GM23338 (cell line): ENCODE measurements at regions not wholly inside any gene's neighbourhood (a gene's known extent, or its start where the extent isn't known, plus 50 kb on each side); places are given as distances from the start of the nearest gene placed in this dataset.
A peak's percentile ranks its signal among the peaks of the same experiment; 100 is the strongest.
"Not testable (repeated sequence)": the region's sequence is repeated elsewhere in the genome, so short reads cannot be mapped to it uniquely, and the experiment has no call there.

Source experiments
- ATAC-seq: fragments of 200-7000 bp; cut with Tn5 transposase; 3 replicates; pipeline ENCODE4 v1.9.1; 2020
- DNase-seq: peaks from one replicate; pipeline ENCODE4 v3.0.0-alpha.2; 2015; ENCODE audit warnings: low spot score
- H2AFZ ChIP-seq: fragments of 200-600 bp; sonication (generic); 2 replicates; pipeline ENCODE4 v1.8.0; 2016; ENCODE audit warnings: antibody characterized with exemption, mild to moderate bottlenecking, moderate library complexity
- H3F3A ChIP-seq: fragments of 200-600 bp; sonication (generic); replicated peaks from 2 replicates; pipeline ENCODE4 v1.8.0; 2017; ENCODE audit warnings: antibody characterized with exemption, mixed run types, low read depth
- H3K27ac ChIP-seq: fragments of 200-600 bp; sonication (generic); 2 replicates; pipeline ENCODE4 v1.6.1; 2016; ENCODE audit warnings: low read depth
- H3K27me3 ChIP-seq: fragments of 200-600 bp; sonication (generic); 2 replicates; pipeline ENCODE4 v1.8.0; 2016; ENCODE audit warnings: mild to moderate bottlenecking, mixed run types, moderate library complexity; ENCODE audit not compliant: insufficient read depth
- H3K36me3 ChIP-seq: fragments of 200-600 bp; sonication (generic); 2 replicates; pipeline ENCODE4 v1.8.0; 2016; ENCODE audit warnings: mild to moderate bottlenecking; ENCODE audit not compliant: insufficient read depth
- H3K4me1 ChIP-seq: fragments of 200-600 bp; sonication (generic); 2 replicates; pipeline ENCODE4 v1.8.0; 2016; ENCODE audit warnings: mild to moderate bottlenecking, moderate library complexity; ENCODE audit not compliant: insufficient read depth
- H3K4me2 ChIP-seq: fragments of 200-600 bp; sonication (generic); 2 replicates; pipeline ENCODE4 v1.7.1; 2017; ENCODE audit warnings: mixed run types
- H3K4me3 ChIP-seq: fragments of 200-600 bp; sonication (generic); 2 replicates; pipeline ENCODE4 v1.6.1; 2016; ENCODE audit warnings: mixed run types
- H3K79me2 ChIP-seq: fragments of 200-600 bp; sonication (generic); replicated peaks from 2 replicates; pipeline ENCODE4 v1.8.0; 2017; ENCODE audit warnings: mild to moderate bottlenecking; ENCODE audit not compliant: insufficient read depth
- H3K9me2 ChIP-seq: fragments of 200-600 bp; sonication (generic); 2 replicates; pipeline ENCODE4 v1.8.0; 2017; ENCODE audit not compliant: insufficient read depth
- H4K20me1 ChIP-seq: fragments of 200-600 bp; sonication (generic); replicated peaks from 2 replicates; pipeline ENCODE4 v1.8.0; 2017; ENCODE audit warnings: mild to moderate bottlenecking; ENCODE audit not compliant: insufficient read depth
- H3K27ac Mint-ChIP-seq: 2 replicates; pipeline ENCODE4 v1.8.0; 2020; ENCODE audit warnings: inconsistent platforms, mild to moderate bottlenecking, moderate library complexity, mixed read lengths
- H3K27me3 Mint-ChIP-seq: 3 replicates; pipeline ENCODE4 v1.8.0; 2022; ENCODE audit warnings: low read depth, mild to moderate bottlenecking, moderate library complexity, mixed read lengths, inconsistent platforms; ENCODE audit not compliant: insufficient read depth, poor library complexity
- H3K36me3 Mint-ChIP-seq: 3 replicates; pipeline ENCODE4 v1.8.0; 2021; ENCODE audit warnings: low read depth, mild to moderate bottlenecking, inconsistent platforms, moderate library complexity, mixed read lengths
- H3K4me1 Mint-ChIP-seq: 3 replicates; pipeline ENCODE4 v1.8.0; 2020; ENCODE audit warnings: mild to moderate bottlenecking, inconsistent platforms, mixed read lengths
- H3K4me3 Mint-ChIP-seq: 3 replicates; pipeline ENCODE4 v1.8.0; 2021; ENCODE audit warnings: moderate library complexity, mild to moderate bottlenecking, inconsistent platforms, mixed read lengths
- H3K9me3 Mint-ChIP-seq: 3 replicates; pipeline ENCODE4 v1.8.0; 2020; ENCODE audit warnings: moderate library complexity, mild to moderate bottlenecking, inconsistent platforms, mixed read lengths
- CREB1 ChIP-seq: fragments of 250-450 bp; sonication (Bioruptor Pico); IDR thresholded peaks from 2 replicates; pipeline ENCODE4 v1.5.0; 2020; ENCODE audit warnings: low read depth, mild to moderate bottlenecking, moderate library complexity
- EZH2 ChIP-seq: fragments of 200-600 bp; sonication (generic); IDR thresholded peaks from one replicate; pipeline ENCODE4 v1.8.0; 2017; ENCODE audit warnings: antibody characterized with exemption, mild to moderate bottlenecking, low read depth; ENCODE audit not compliant: unreplicated experiment
- STAT1 ChIP-seq: IDR thresholded peaks from one replicate; pipeline ENCODE4 v1.6.1; 2016; ENCODE audit warnings: antibody characterized with exemption; ENCODE audit not compliant: unreplicated experiment
- ZNF462 ChIP-seq: fragments of 250-450 bp; sonication (Bioruptor Pico); IDR thresholded peaks from 2 replicates; pipeline ENCODE4 v1.5.0; 2020; ENCODE audit warnings: mild to moderate bottlenecking, moderate library complexity
- TF ChIP-seq, protein P1 (sequence below): IDR thresholded peaks from one replicate; pipeline ENCODE4 v1.6.1; 2018; ENCODE audit warnings: antibody characterized with exemption; ENCODE audit not compliant: unreplicated experiment

- no peak for TF ChIP-seq EZH2
- TF ChIP-seq CREB1 (CRISPR knock-in tag), result no peak
Observed at GRCh38 chr6:5833120-5833519, 173.6 kb downstream of the NRN1 start (continued).

DNA sequence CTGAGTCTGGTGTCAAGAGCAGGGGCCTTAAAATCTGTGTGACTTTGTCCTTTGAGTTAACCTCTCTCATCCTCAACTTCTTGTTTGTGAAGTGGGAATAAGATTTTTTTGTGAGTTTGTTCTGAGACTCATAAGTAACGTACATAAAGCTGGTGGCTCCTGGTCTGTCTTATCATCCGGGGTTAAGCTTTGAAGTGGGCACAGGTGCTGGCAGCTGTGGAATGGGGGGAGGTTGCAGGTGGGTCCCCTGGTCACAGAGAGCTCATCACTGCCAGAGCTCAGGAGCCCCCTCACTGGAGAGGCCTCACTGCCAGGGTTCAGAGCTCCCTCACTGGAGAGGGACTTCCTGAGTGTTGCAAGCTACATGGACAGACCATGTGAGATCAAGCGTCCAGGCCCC, 174.1 kb downstream of the NRN1 start:
- no peaks in the 10 kb centered on the region for H3K27me3 ChIP-seq
- no peaks in the 10 kb centered on the region for H4K20me1 ChIP-seq
- Mint-ChIP-seq H3K27ac (no peak overlapping the region), H3K4me3 (no peak overlapping the region), H3K9me3 (peaks cover 22% of the 10 kb centered on the region), H3K4me1 (peaks cover 7% of the 10 kb centered on the region; the same call in 2 of the 3 replicates), H3K36me3 (peaks cover 7% of the 10 kb centered on the region; the same call in 2 of the 3 replicates), H3K27me3 (peaks cover 6% of the 10 kb centered on the region)
- no peak for ATAC-seq
- no peaks in the 10 kb centered on the region for H3K4me1 ChIP-seq
- H3K4me3 ChIP-seq, result no peak overlapping the region
- H3K9me2 ChIP-seq, result no peaks in the 10 kb centered on the region
- H3F3A ChIP-seq, result no peaks in the 10 kb centered on the region
- H2AFZ ChIP-seq, result no peak overlapping the region
- no peak for TF ChIP-seq ZNF462 (CRISPR knock-in tag)
- TF ChIP-seq CREB1 (CRISPR knock-in tag), result no peak
- TF ChIP-seq, protein P1, sequence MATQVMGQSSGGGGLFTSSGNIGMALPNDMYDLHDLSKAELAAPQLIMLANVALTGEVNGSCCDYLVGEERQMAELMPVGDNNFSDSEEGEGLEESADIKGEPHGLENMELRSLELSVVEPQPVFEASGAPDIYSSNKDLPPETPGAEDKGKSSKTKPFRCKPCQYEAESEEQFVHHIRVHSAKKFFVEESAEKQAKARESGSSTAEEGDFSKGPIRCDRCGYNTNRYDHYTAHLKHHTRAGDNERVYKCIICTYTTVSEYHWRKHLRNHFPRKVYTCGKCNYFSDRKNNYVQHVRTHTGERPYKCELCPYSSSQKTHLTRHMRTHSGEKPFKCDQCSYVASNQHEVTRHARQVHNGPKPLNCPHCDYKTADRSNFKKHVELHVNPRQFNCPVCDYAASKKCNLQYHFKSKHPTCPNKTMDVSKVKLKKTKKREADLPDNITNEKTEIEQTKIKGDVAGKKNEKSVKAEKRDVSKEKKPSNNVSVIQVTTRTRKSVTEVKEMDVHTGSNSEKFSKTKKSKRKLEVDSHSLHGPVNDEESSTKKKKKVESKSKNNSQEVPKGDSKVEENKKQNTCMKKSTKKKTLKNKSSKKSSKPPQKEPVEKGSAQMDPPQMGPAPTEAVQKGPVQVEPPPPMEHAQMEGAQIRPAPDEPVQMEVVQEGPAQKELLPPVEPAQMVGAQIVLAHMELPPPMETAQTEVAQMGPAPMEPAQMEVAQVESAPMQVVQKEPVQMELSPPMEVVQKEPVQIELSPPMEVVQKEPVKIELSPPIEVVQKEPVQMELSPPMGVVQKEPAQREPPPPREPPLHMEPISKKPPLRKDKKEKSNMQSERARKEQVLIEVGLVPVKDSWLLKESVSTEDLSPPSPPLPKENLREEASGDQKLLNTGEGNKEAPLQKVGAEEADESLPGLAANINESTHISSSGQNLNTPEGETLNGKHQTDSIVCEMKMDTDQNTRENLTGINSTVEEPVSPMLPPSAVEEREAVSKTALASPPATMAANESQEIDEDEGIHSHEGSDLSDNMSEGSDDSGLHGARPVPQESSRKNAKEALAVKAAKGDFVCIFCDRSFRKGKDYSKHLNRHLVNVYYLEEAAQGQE, result no peak
- no peak for TF ChIP-seq STAT1
- no peak overlapping the region for H3K4me2 ChIP-seq
- H3K79me2 ChIP-seq, result no peaks in the 10 kb centered on the region
- DNase-seq, result no peak
- H3K36me3 ChIP-seq, result no peaks in the 10 kb centered on the region
- no peak overlapping the region for H3K27ac ChIP-seq

GRCh38 chr6:5831219-5831862, 175.4 kb downstream of the NRN1 start:
- H3K27ac Mint-ChIP-seq, H3K36me3 Mint-ChIP-seq, H3F3A ChIP-seq, H3K9me2 ChIP-seq, H2AFZ ChIP-seq, H3K27ac ChIP-seq, H3K4me3 ChIP-seq, DNase-seq, H3K27me3 ChIP-seq, H3K27me3 Mint-ChIP-seq, H3K4me3 Mint-ChIP-seq, H3K4me2 ChIP-seq, H3K4me1 ChIP-seq, H3K79me2 ChIP-seq, H3K9me3 Mint-ChIP-seq, H4K20me1 ChIP-seq, H3K4me1 Mint-ChIP-seq, H3K36me3 ChIP-seq: not testable (repeated sequence)
- ATAC-seq, result peak; percentile 43; the same call in 2 of the 3 replicates
